ENCODE measurements at regions not wholly inside any gene's neighbourhood (a gene's known extent, or its start where the extent isn't known, plus 50 kb on each side); places are given as distances from the start of the nearest gene placed in this dataset.

DNA sequence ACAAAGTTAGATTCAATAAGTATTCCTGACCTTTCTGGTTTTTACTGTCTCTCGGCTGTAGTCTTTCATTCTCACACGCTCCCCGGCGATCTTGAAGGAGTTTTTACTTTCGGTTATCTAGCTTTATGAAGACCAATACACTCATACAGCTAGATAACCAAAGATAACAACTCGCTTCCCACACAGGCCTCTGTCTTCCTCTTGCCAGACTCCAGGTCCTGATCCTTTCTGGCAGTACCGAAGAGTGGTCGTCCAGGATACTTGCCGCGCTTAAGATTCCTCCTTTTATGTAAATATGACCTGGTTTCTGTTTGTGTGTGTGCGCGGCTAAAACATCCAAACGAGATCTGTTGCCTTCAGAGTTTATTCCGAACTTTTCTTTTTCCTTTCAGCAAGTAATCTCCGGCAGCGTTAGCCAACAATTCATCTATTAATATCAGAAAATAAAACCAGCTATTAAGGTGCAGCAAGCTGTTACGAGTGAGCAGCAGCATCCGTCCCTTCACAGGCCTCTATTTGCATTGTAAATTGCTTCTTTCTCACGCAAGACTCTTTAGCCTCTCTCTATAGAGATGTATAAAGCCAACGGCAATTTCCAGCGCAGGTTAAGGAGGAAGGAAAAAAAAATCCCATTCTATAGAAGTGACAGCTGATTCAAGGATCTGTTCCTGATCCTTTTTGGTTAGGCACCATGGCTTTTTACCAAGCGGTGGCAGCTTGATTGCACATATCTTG, 216.1 kb downstream of the MEF2C start:
- peaks cover 12% of the 10 kb centered on the region for H3K36me3 ChIP-seq (ENCODE audit: control insufficient read depth, insufficient read depth, low read length)
- peak overlapping the region; percentile 75 for H3K4me3 ChIP-seq (ENCODE audit: low read depth, low read length)
- no peaks in the 10 kb centered on the region for H3K4me1 ChIP-seq (ENCODE audit: control insufficient read depth, insufficient read depth, low read length)
- peaks cover 10% of the 10 kb centered on the region for H3K27me3 ChIP-seq (ENCODE audit: control insufficient read depth, insufficient read depth, low read length)
- DNase-seq (ENCODE audit: low read depth in 4 of 6, low spot score in 6 of 6): peak; percentile 22 to 80 (median 57)
- H3K27ac ChIP-seq (ENCODE audit: low read depth, low read length): peak overlapping the region; percentile 99
- H3K9me3 ChIP-seq (ENCODE audit: control insufficient read depth, insufficient read depth, low read length): no peaks in the 10 kb centered on the region
- 0% methylated on average over 11 of the region's 22 CpGs for WGBS (ENCODE audit: insufficient coverage)

DNA sequence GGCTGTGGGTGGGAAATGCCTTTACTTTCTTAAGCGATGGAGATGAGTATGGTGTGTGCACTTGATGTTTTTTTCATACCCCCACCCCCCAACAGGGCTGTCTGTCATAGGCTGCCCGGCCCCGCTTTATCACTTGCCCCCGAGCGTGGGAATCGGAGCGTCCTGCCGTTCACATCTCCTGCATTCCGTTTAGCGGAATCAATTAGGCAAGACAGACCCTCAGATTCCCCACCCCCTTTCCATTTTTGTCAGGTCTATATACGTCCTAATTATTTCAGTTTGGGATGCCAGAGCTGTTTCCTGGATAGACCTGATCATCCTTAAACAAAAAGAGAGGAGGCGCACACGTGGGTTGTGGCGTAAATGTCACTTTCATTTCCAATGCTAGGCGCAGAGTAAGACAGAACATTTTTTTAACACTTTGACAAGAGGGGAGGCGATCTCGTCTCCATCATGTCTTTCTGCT, 217.2 kb downstream of the MEF2C start:
- H3K36me3 ChIP-seq (ENCODE audit: control insufficient read depth, insufficient read depth, low read length): peaks cover 9% of the 10 kb centered on the region
- H3K27ac ChIP-seq (ENCODE audit: low read depth, low read length): peak overlapping the region; percentile 99
- WGBS (ENCODE audit: insufficient coverage): 1% methylated on average over 10 of the region's 17 CpGs
- H3K4me3 ChIP-seq (ENCODE audit: low read depth, low read length): peak overlapping the region; percentile 75
- H3K27me3 ChIP-seq (ENCODE audit: control insufficient read depth, insufficient read depth, low read length): peaks cover 15% of the 10 kb centered on the region
- peak; percentile 50 to 93 (median 69) for DNase-seq (ENCODE audit: low read depth in 4 of 6, low spot score in 6 of 6)
- no peaks in the 10 kb centered on the region for H3K9me3 ChIP-seq (ENCODE audit: control insufficient read depth, insufficient read depth, low read length)
- peaks cover 4% of the 10 kb centered on the region for H3K4me1 ChIP-seq (ENCODE audit: control insufficient read depth, insufficient read depth, low read length)

DNA sequence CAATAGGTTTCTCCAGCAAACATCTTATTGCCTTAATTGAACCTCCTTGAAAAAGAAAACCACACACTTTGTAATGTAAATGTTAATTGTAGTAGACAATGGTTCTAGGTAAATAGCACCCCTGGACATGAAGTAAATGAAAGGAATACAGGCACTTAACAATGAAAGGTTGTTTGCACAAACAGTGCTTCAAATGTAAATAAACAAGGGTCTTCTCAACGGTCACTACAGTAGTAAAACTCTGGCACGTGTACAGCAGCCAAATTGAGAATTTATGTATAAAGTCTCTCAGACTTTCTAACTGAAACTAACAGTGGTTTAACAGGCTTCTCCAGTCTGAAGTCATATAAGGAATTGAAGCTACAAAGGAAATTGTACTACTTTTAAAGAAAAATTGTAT, 218.3 kb downstream of the MEF2C start:
- Histone ChIP-seq H3K4me3 (ENCODE audit: low read depth, low read length) (peak overlapping the region; percentile 75), H3K4me1 (ENCODE audit: control insufficient read depth, insufficient read depth, low read length) (peaks cover 13% of the 10 kb centered on the region), H3K27me3 (ENCODE audit: control insufficient read depth, insufficient read depth, low read length) (peaks cover 18% of the 10 kb centered on the region), H3K36me3 (ENCODE audit: control insufficient read depth, insufficient read depth, low read length) (peaks cover 9% of the 10 kb centered on the region), H3K27ac (ENCODE audit: low read depth, low read length) (peak overlapping the region; percentile 99), H3K9me3 (ENCODE audit: control insufficient read depth, insufficient read depth, low read length) (no peaks in the 10 kb centered on the region)
- DNase-seq (ENCODE audit: low read depth in 4 of 6, low spot score in 6 of 6): peak; percentile 26 to 85 (median 48)
- WGBS (ENCODE audit: insufficient coverage): no CpG with 5 or more reads among the region's 2 CpGs

DNA sequence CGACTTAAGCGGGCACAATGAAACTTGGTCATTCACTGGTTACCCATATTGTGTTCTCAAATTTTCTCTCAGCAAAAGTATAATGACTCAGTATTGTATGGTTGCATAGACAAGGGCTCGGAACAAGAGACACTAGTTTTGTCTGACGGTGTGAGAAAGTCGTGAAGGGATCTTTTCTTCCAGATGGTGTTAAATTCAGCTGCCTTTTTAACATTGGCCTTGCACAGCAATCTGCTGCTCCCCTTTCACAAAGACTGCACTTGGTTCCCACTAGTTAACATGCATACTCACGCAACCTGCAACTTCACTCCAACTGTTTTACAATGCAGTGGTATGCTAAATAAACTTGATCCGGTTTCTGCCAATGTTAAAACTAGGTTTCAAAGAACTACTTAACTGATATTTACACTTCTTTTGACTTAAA, 219.2 kb downstream of the MEF2C start:
- peaks cover 9% of the 10 kb centered on the region for H3K36me3 ChIP-seq (ENCODE audit: control insufficient read depth, insufficient read depth, low read length)
- peaks cover 16% of the 10 kb centered on the region for H3K4me1 ChIP-seq (ENCODE audit: control insufficient read depth, insufficient read depth, low read length)
- H3K9me3 ChIP-seq (ENCODE audit: control insufficient read depth, insufficient read depth, low read length): no peaks in the 10 kb centered on the region
- H3K27ac ChIP-seq (ENCODE audit: low read depth, low read length): peak overlapping the region; percentile 99
- DNase-seq (ENCODE audit: low read depth in 4 of 6, low spot score in 6 of 6): peak; percentile 61 to 91 (median 75)
- peaks cover 18% of the 10 kb centered on the region for H3K27me3 ChIP-seq (ENCODE audit: control insufficient read depth, insufficient read depth, low read length)
- peak overlapping the region; percentile 75 for H3K4me3 ChIP-seq (ENCODE audit: low read depth, low read length)
- 0% methylated on average over 2 of the region's 7 CpGs for WGBS (ENCODE audit: insufficient coverage)

DNA sequence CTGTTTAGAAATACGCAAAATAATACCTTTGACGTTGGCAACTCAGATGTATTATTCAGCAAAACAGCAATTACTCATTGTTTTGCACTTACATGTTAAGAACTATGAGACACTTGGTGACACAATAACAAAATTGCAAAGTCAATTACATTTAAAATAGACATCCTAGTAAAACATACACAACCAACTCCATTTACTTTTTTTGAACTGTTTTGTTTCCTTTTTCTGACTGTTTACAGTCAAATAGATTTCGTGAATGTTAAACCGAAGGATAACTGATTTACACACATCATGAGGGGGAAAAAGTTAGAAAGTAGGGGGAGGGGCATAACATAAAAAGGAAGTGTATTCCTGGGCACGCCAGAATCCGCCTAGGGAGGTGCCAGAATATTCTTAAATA, 220.1 kb downstream of the MEF2C start:
- peak overlapping the region; percentile 99 for H3K27ac ChIP-seq (ENCODE audit: low read depth, low read length)

DNA sequence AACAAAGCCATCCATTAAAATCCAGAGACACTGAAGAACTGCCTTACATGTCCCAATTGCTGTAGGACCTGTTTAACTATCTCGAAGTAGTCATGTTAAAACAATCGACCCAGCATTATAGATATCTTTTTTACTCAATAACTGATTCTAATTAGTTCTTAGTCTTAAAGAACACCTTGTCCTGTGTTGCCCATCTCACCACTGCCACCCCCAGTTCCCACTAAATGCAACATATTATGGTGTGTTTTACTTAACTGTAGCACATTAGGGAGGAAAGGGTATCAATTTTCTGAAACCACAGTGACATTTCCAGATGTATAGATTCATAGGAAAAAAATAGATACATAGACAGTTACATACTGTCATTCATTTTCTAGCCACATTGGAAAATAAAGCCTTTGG, 221.2 kb downstream of the MEF2C start:
- no CpG with 5 or more reads among the region's 2 CpGs for WGBS (ENCODE audit: insufficient coverage)
- H3K27me3 ChIP-seq (ENCODE audit: control insufficient read depth, insufficient read depth, low read length): peaks cover 11% of the 10 kb centered on the region
- H3K27ac ChIP-seq (ENCODE audit: low read depth, low read length): peak overlapping the region; percentile 99
- no peaks in the 10 kb centered on the region for H3K9me3 ChIP-seq (ENCODE audit: control insufficient read depth, insufficient read depth, low read length)
- H3K4me3 ChIP-seq (ENCODE audit: low read depth, low read length): peak overlapping the region; percentile 65
- peaks cover 3% of the 10 kb centered on the region for H3K36me3 ChIP-seq (ENCODE audit: control insufficient read depth, insufficient read depth, low read length)
- peak in 4 of 6 donors; percentile 33 to 83 (median 52) for DNase-seq (ENCODE audit: low read depth in 4 of 6, low spot score in 6 of 6)
- H3K4me1 ChIP-seq (ENCODE audit: control insufficient read depth, insufficient read depth, low read length): peaks cover 16% of the 10 kb centered on the region

More for the DNA sequence above, 220.1 kb downstream of the MEF2C start:
- H3K4me1 ChIP-seq (ENCODE audit: control insufficient read depth, insufficient read depth, low read length): peaks cover 16% of the 10 kb centered on the region
- WGBS (ENCODE audit: insufficient coverage): 20% methylated on average over 2 of the region's 6 CpGs
- H3K4me3 ChIP-seq (ENCODE audit: low read depth, low read length): peak overlapping the region; percentile 75
- peaks cover 9% of the 10 kb centered on the region for H3K36me3 ChIP-seq (ENCODE audit: control insufficient read depth, insufficient read depth, low read length)
- H3K27me3 ChIP-seq (ENCODE audit: control insufficient read depth, insufficient read depth, low read length): peaks cover 17% of the 10 kb centered on the region
- H3K9me3 ChIP-seq (ENCODE audit: control insufficient read depth, insufficient read depth, low read length): no peaks in the 10 kb centered on the region
- peak; percentile 17 to 76 (median 36) for DNase-seq (ENCODE audit: low read depth in 4 of 6, low spot score in 6 of 6)

DNA sequence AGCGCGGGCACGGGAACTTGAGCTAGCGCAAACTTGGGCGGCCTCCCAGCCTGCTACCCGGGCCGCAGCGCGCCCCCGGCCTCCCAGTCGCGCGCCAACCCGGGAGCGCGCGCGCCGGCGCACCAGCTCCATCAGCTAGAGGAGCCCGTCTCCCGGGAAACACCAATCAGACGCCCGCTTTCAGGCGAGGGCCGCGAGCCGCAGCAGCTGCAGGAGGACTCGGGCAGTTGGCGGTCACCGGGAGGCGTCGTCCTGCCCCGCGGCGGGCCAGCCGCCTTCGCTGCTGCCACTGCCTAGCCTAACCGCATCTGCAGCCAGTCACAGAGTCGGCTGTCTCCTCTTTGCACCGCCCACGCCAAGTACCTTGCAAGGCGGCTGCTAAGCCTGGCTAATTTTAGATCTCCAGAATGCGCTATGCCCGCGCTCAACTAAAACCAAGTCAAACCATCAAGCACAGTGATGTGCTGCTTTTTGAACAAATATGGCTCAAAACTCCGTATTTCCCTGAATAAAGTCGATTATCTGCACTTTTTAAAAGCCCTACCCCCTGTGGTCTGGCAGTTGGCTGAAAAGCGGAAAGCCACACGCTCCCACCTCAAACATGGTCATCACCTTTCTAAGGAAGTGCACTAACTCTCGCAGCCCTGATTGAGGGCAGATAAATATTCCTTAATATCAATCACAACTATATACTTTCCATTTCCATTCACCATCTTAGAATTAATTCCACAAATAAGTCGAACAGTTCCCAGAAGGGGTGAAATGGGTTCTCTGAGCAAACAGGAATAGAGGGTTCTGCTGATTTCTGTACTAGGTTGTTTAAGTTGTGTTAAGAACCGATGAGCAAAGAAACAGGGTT, 221.8 kb downstream of the MEF2C start:
- Histone ChIP-seq H3K27ac (ENCODE audit: low read depth, low read length) (peak overlapping the region; percentile 99), H3K9me3 (ENCODE audit: control insufficient read depth, insufficient read depth, low read length) (no peaks in the 10 kb centered on the region), H3K4me3 (ENCODE audit: low read depth, low read length) (peak overlapping the region; percentile 65), H3K36me3 (ENCODE audit: control insufficient read depth, insufficient read depth, low read length) (peaks cover 3% of the 10 kb centered on the region), H3K27me3 (ENCODE audit: control insufficient read depth, insufficient read depth, low read length) (peaks cover 10% of the 10 kb centered on the region), H3K4me1 (ENCODE audit: control insufficient read depth, insufficient read depth, low read length) (peaks cover 16% of the 10 kb centered on the region)
- peak; percentile 88 to 98 (median 92) for DNase-seq (ENCODE audit: low read depth in 4 of 6, low spot score in 6 of 6)
- under 1% methylated on average over 51 of the region's 53 CpGs for WGBS (ENCODE audit: insufficient coverage)

DNA sequence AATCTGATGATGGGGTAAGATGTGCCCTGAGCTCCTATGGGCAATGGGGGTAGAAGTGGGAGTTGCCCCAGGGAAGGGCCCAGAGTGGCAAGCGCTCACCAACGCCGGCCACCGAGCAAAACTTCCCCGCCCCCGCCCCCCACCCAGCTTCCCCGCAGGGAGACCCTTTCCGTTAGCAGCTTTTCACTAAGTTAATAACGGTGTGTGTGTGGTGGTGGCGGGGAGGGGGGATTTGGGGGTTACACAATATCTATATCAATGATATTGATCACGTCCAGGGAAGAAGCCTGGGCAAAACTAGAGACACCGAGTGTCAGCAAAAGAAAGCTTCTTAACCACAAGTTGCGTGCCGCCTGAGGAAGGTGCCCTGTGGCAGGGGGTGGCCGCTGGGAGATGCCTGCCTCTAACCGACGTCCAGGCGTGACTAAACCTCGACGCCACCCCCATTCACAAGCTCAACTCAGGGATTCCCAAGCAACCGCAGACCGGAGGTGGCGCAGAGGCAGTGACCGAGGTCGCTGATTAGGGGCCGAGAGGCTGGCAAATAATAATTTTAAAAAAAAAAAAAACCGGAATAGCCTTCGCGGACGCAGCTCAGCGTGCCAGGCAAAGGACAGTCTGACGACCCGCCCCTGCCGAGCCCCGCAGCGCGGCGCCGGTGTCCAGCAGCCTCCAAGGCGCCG, 222.6 kb downstream of the MEF2C start:
- Histone ChIP-seq H3K27me3 (ENCODE audit: control insufficient read depth, insufficient read depth, low read length) (peaks cover 10% of the 10 kb centered on the region), H3K9me3 (ENCODE audit: control insufficient read depth, insufficient read depth, low read length) (no peaks in the 10 kb centered on the region), H3K36me3 (ENCODE audit: control insufficient read depth, insufficient read depth, low read length) (no peaks in the 10 kb centered on the region), H3K4me3 (ENCODE audit: low read depth, low read length) (peak overlapping the region; percentile 65), H3K4me1 (ENCODE audit: control insufficient read depth, insufficient read depth, low read length) (peaks cover 16% of the 10 kb centered on the region), H3K27ac (ENCODE audit: low read depth, low read length) (peak overlapping the region; percentile 97)
- peak in 4 of 6 donors; percentile 27 to 93 (median 64) for DNase-seq (ENCODE audit: low read depth in 4 of 6, low spot score in 6 of 6)
- 0% methylated on average over 24 of the region's 41 CpGs for WGBS (ENCODE audit: insufficient coverage)

Measured in spinal cord (tissue), 9 donors.